ENCODE measurements at regions not wholly inside any gene's neighbourhood (a gene's known extent, or its start where the extent isn't known, plus 50 kb on each side); places are given as distances from the start of the nearest gene placed in this dataset.

- no peak for DNase-seq
- Histone ChIP-seq H3K27me3 (replicated peaks in 1 of 7) (peaks cover 0 to 24% (median 0%) of the 10 kb centered on the region in 7 donors), H3K4me1 (no peaks in the 10 kb centered on the region), H3K9me3 (peaks cover 2 to 39% (median 26%) of the 10 kb centered on the region in 8 donors), H3K4me3 (no peak overlapping the region), H3K27ac (no peak overlapping the region), H3K36me3 (no peaks in the 10 kb centered on the region)
- no peak for TF ChIP-seq CTCF (IDR thresholded peaks at IDR 0.05 in 8 of 11, conservative IDR thresholded peaks at IDR 0.05 in 3 of 11)
- intact Hi-C loops (cut with DNase I; ENCODE audit: low total_unique reads): no loop called here
- 72 to 81% (median 75%) methylated on average over 2 of the region's 2 CpGs for WGBS, 5 donors
Observed at GRCh38 chr1:29657816-29658215, 421.5 kb downstream of the PTPRU start.

GRCh38 chr1:29655945-29656850, 419.9 kb downstream of the PTPRU start:
- Histone ChIP-seq H3K27ac (no peak overlapping the region), H3K4me1 (no peaks in the 10 kb centered on the region), H3K36me3 (no peaks in the 10 kb centered on the region), H3K9me3 (peaks cover 0 to 24% (median 11%) of the 10 kb centered on the region in 8 donors), H3K4me3 (no peak overlapping the region), H3K27me3 (replicated peaks in 1 of 7) (peaks cover 0 to 19% (median 0%) of the 10 kb centered on the region in 7 donors)
- TF ChIP-seq POLR2AphosphoS5 (IDR thresholded peaks at IDR 0.05) (no peak), CTCF (IDR thresholded peaks at IDR 0.05 in 8 of 11, conservative IDR thresholded peaks at IDR 0.05 in 3 of 11) (peak in 1 of 11 experiments; percentile 8)
- intact Hi-C loops (cut with DNase I; ENCODE audit: low total_unique reads): no loop called here
- DNase-seq: no peak
- 49 to 58% (median 54%) methylated on average over 8 of the region's 8 CpGs for WGBS, 5 donors

- no peak for TF ChIP-seq POLR2AphosphoS5 (IDR thresholded peaks at IDR 0.05)
- TF ChIP-seq POLR2A (IDR thresholded peaks at IDR 0.05): no peak
- no peak for TF ChIP-seq CTCF (IDR thresholded peaks at IDR 0.05 in 8 of 11, conservative IDR thresholded peaks at IDR 0.05 in 3 of 11)
- intact Hi-C loops (cut with DNase I; ENCODE audit: low total_unique reads): no loop called here
- Histone ChIP-seq H3K36me3 (no peaks in the 10 kb centered on the region), H3K9me3 (peaks cover 0 to 18% (median 11%) of the 10 kb centered on the region in 8 donors), H3K4me3 (no peak overlapping the region), H3K27ac (no peak overlapping the region), H3K27me3 (replicated peaks in 1 of 7) (peaks cover 0 to 19% (median 0%) of the 10 kb centered on the region in 7 donors), H3K4me1 (no peaks in the 10 kb centered on the region)
- no peak for DNase-seq
- 76 to 94% (median 85%) methylated on average over 5 of the region's 5 CpGs for WGBS, 5 donors
Observed at GRCh38 chr1:29655145-29655544, 418.8 kb downstream of the PTPRU start.

GRCh38 chr1:29653886-29654450, 417.6 kb downstream of the PTPRU start:
- TF ChIP-seq POLR2AphosphoS5 (IDR thresholded peaks at IDR 0.05): no peak
- no peak for TF ChIP-seq POLR2A (IDR thresholded peaks at IDR 0.05)
- TF ChIP-seq CTCF (IDR thresholded peaks at IDR 0.05 in 8 of 11, conservative IDR thresholded peaks at IDR 0.05 in 3 of 11): no peak
- peaks cover 0 to 29% (median 0%) of the 10 kb centered on the region in 7 donors for H3K27me3 ChIP-seq (replicated peaks in 1 of 7)

More at GRCh38 chr1:29653886-29654450, 417.6 kb downstream of the PTPRU start:
- H3K27ac ChIP-seq: no peak overlapping the region
- 64 to 79% (median 70%) methylated on average over 3 of the region's 3 CpGs for WGBS, 5 donors
- no peaks in the 10 kb centered on the region for H3K36me3 ChIP-seq
- intact Hi-C loops (cut with DNase I; ENCODE audit: low total_unique reads): no loop called here
- no peak overlapping the region for H3K4me3 ChIP-seq
- DNase-seq: no peak
- no peaks in the 10 kb centered on the region for H3K4me1 ChIP-seq
- peaks cover 0 to 6% (median under 1%) of the 10 kb centered on the region in 8 donors for H3K9me3 ChIP-seq

Data from spleen (tissue), 11 donors.